ENCODE measurements at regions not wholly inside any gene's neighbourhood (a gene's known extent, or its start where the extent isn't known, plus 50 kb on each side); places are given as distances from the start of the nearest gene placed in this dataset.

- ChIA-PET POLR2A (ENCODE audit: partially characterized antibody) (no interaction called here), CTCF (ENCODE audit: partially characterized antibody) (interaction anchor here (1.0 to 1.1 kb wide), 2 partner anchors 15 to 88 kb away, joined by 3 to 4 read pairs; no protein-coding TSS in a partner anchor)
- H3K14ac ChIP-seq (ENCODE audit: insufficient read length) = no peak overlapping the region
- H3K79me2 ChIP-seq (ENCODE audit: control insufficient read depth in 1 of 2, insufficient read depth in 2 of 2, low read length in 2 of 2) = no peaks in the 10 kb centered on the region
- H3K18ac ChIP-seq (ENCODE audit: extremely low read depth, low read length) = no peak overlapping the region
- no peak overlapping the region for H3K4me3 ChIP-seq (ENCODE audit: extremely low read depth in 1 of 4, insufficient read depth in 2 of 4, low read depth in 3 of 4, low read length in 4 of 4)
- TF ChIP-seq CHD2 (IDR thresholded peaks at IDR 0.05; ENCODE audit: low read length) = no peak
- no peak for TF ChIP-seq EZH2 (IDR thresholded peaks at IDR 0.05; ENCODE audit: low read depth, low read length, severe bottlenecking)
- no peak for TF ChIP-seq BCL11A (IDR thresholded peaks at IDR 0.05; ENCODE audit: low read depth in 2 of 2, low read length in 2 of 2)
- no peaks in the 10 kb centered on the region for H3K9me3 ChIP-seq (ENCODE audit: insufficient read depth in 2 of 2, low read depth in 1 of 2, low read length in 1 of 2)
- H3K4me1 ChIP-seq (replicated peaks in 1 of 4; ENCODE audit: control insufficient read depth in 3 of 4, insufficient read depth in 4 of 4, low read length in 3 of 4) = peaks cover 0 to 6% (median 0%) of the 10 kb centered on the region in 4 experiments; a peak in 3 of 7 replicates
- H3K9ac ChIP-seq (replicated peaks in 1 of 4; ENCODE audit: extremely low read depth in 1 of 4, low read depth in 3 of 4, low read length in 3 of 4) = no peak overlapping the region
- H4K91ac ChIP-seq (replicated peaks; ENCODE audit: insufficient read length, low read length) = no peak overlapping the region
- H4K20me1 ChIP-seq (replicated peaks in 1 of 2; ENCODE audit: control insufficient read depth in 1 of 2, insufficient read depth in 2 of 2, low read length in 2 of 2) = no peaks in the 10 kb centered on the region
- no peak for FAIRE-seq
- no peak overlapping the region for H2AK5ac ChIP-seq (ENCODE audit: low read depth, low read length)
- no peak for DNase-seq (ENCODE audit: low read depth in 1 of 2, low spot score in 2 of 2)
- no peak overlapping the region for H4K8ac ChIP-seq (ENCODE audit: extremely low read depth, insufficient read depth, low read length)
- H3K27ac ChIP-seq (ENCODE audit: low read depth, low read length) = no peak overlapping the region
- H3K23me2 ChIP-seq (ENCODE audit: low read depth, low read length) = no peaks in the 10 kb centered on the region
- H4K5ac ChIP-seq (ENCODE audit: insufficient read length, low read depth, low read length) = no peak overlapping the region
- H3K36me3 ChIP-seq (ENCODE audit: control insufficient read depth in 2 of 4, insufficient read depth in 4 of 4, low read length in 3 of 4) = no peaks in the 10 kb centered on the region
- no peak overlapping the region for H2BK20ac ChIP-seq (ENCODE audit: low read length)
- H2AFZ ChIP-seq (ENCODE audit: low read length) = no peak overlapping the region
- H3K79me1 ChIP-seq (ENCODE audit: low read depth, low read length) = no peaks in the 10 kb centered on the region
- H3K23ac ChIP-seq (ENCODE audit: insufficient read length) = no peak overlapping the region
- no peak overlapping the region for H2BK5ac ChIP-seq (ENCODE audit: low read depth, low read length)
- no peak overlapping the region for H2BK15ac ChIP-seq (ENCODE audit: low read length)
- H3K4ac ChIP-seq (replicated peaks; ENCODE audit: insufficient read length, low read depth, low read length) = no peak overlapping the region
- WGBS, 2 experiments (ENCODE audit: extremely low coverage in 1 of 2, insufficient coverage in 1 of 2, insufficient read length in 1 of 2, insufficient replicate concordance in 2 of 2, low coverage in 1 of 2, low lambda C conversion rate in 2 of 2, missing lambda C conversion rate in 1 of 2) = 87% methylated on average over 2 of the region's 2 CpGs; no CpG with 5 or more reads in 1 of the 2 experiments
- H3K56ac ChIP-seq (replicated peaks; ENCODE audit: insufficient read length, low read depth, low read length) = no peak overlapping the region
- no peak overlapping the region for H3K4me2 ChIP-seq (ENCODE audit: insufficient read depth in 1 of 2, low read depth in 2 of 2, low read length in 2 of 2)
- H2BK12ac ChIP-seq (ENCODE audit: low read depth, low read length) = no peak overlapping the region
- no peak overlapping the region for H2BK120ac ChIP-seq (replicated peaks; ENCODE audit: low read depth, low read length)
- no peaks in the 10 kb centered on the region for H3K27me3 ChIP-seq (replicated peaks in 1 of 4; ENCODE audit: control insufficient read depth in 3 of 4, extremely low read depth in 1 of 4, insufficient read depth in 3 of 4, low read length in 3 of 4)
These were observed 211.6 kb upstream of the PTBP2 start for GRCh38 chr1:96509951-96510350.

All from H1 (cell line).